Mesendoderm (in vitro differentiated cells): ENCODE measurements at regions not wholly inside any gene's neighbourhood (a gene's known extent, or its start where the extent isn't known, plus 50 kb on each side); places are given as distances from the start of the nearest gene placed in this dataset.
"Not testable (repeated sequence)": the region's sequence is repeated elsewhere in the genome, so short reads cannot be mapped to it uniquely, and the experiment has no call there.

Experiments
- DNase-seq: peaks from one replicate; pipeline ENCODE4 v3.0.0; 2013
- H2AK5ac ChIP-seq: 2 replicates; pipeline ENCODE4 v1.6.1; 2013; ENCODE audit warnings: low read length, inconsistent platforms
- H2BK120ac ChIP-seq: 2 replicates; pipeline ENCODE4 v1.6.1; 2013; ENCODE audit warnings: low read depth, mild to moderate bottlenecking, low read length, moderate library complexity, mixed read lengths
- H2BK15ac ChIP-seq: replicated peaks from 2 replicates; pipeline ENCODE4 v1.6.1; 2013; ENCODE audit warnings: low read depth, mild to moderate bottlenecking, moderate library complexity
- H2BK5ac ChIP-seq: 2 replicates; pipeline ENCODE4 v1.6.1; 2013; ENCODE audit warnings: low read length, inconsistent platforms
- H3K18ac ChIP-seq: 2 replicates; pipeline ENCODE4 v1.6.1; 2013; ENCODE audit warnings: mild to moderate bottlenecking, low read length, mixed read lengths
- H3K23ac ChIP-seq: one replicate; pipeline ENCODE4 v1.6.1; 2013; ENCODE audit warnings: low read length
- H3K27ac ChIP-seq: 2 replicates; pipeline ENCODE4 v1.5.1; 2013; ENCODE audit warnings: low read depth, mild to moderate bottlenecking, inconsistent platforms, low read length, moderate library complexity
- H3K27me3 ChIP-seq: 2 replicates; pipeline ENCODE4 v1.6.1; 2013; ENCODE audit warnings: low read length, control low read depth, mild to moderate bottlenecking, inconsistent platforms; ENCODE audit not compliant: insufficient read depth, poor library complexity
- H3K36me3 ChIP-seq: 2 replicates; pipeline ENCODE4 v1.6.1; 2013; ENCODE audit warnings: low read length, inconsistent platforms; ENCODE audit not compliant: control insufficient read depth, insufficient read depth
- H3K4ac ChIP-seq: one replicate; pipeline ENCODE4 v1.6.1; 2013; ENCODE audit warnings: low read depth, mild to moderate bottlenecking, low read length, moderate library complexity
- H3K4me1 ChIP-seq: 2 replicates; pipeline ENCODE4 v1.6.1; 2013; ENCODE audit warnings: low read depth, low read length, inconsistent platforms; ENCODE audit not compliant: control insufficient read depth
- H3K4me2 ChIP-seq: 2 replicates; pipeline ENCODE4 v1.6.1; 2013; ENCODE audit warnings: low read length
- H3K4me3 ChIP-seq: 2 replicates; pipeline ENCODE4 v1.5.1; 2013; ENCODE audit warnings: mild to moderate bottlenecking, low read length
- H3K56ac ChIP-seq: one replicate; pipeline ENCODE4 v1.6.1; 2013; ENCODE audit warnings: low read length
- H3K79me1 ChIP-seq: 2 replicates; pipeline ENCODE4 v1.6.1; 2013; ENCODE audit warnings: low read length, inconsistent platforms
- H3K79me2 ChIP-seq: 2 replicates; pipeline ENCODE4 v1.6.1; 2013; ENCODE audit warnings: mild to moderate bottlenecking, low read length; ENCODE audit not compliant: control insufficient read depth, insufficient read depth
- H3K9ac ChIP-seq: 2 replicates; pipeline ENCODE4 v1.6.1; 2013; ENCODE audit warnings: low read length, inconsistent platforms
- H4K5ac ChIP-seq: one replicate; pipeline ENCODE4 v1.6.1; 2013; ENCODE audit warnings: low read length
- H4K8ac ChIP-seq: one replicate; pipeline ENCODE4 v1.6.1; 2013; ENCODE audit warnings: low read depth, mild to moderate bottlenecking, control low read depth, low read length, moderate library complexity
- whole genome bisulfite sequencing: extraction: QIAGEN DNeasy Blood & Tissue Kit; methylation state at CpG from one replicate; pipeline ENCODE4 v1.1.7; 2013; ENCODE audit warnings: low lambda C conversion rate, missing lambda C conversion rate; ENCODE audit not compliant: insufficient coverage; ENCODE audit errors: extremely low coverage; 5-methylcytosine and 5-hydroxymethylcytosine counted together

GRCh38 chr20:53783768-53784167 is 190.1 kb upstream of the ZNF217 start:
- H3K79me1 ChIP-seq = no peaks in the 10 kb centered on the region
- H3K9ac ChIP-seq = no peak overlapping the region
- H2BK5ac ChIP-seq = no peak overlapping the region
- WGBS = no CpG with 5 or more reads among the region's 3 CpGs
- H3K4me2 ChIP-seq = no peak overlapping the region
- no peak overlapping the region for H3K56ac ChIP-seq
- H3K18ac ChIP-seq = no peak overlapping the region
- H3K4me1 ChIP-seq = peaks cover 2% of the 10 kb centered on the region
- H3K36me3 ChIP-seq = no peaks in the 10 kb centered on the region
- no peaks in the 10 kb centered on the region for H3K79me2 ChIP-seq
- H2BK15ac ChIP-seq = no peak overlapping the region
- H4K5ac ChIP-seq = no peak overlapping the region
- H3K4ac ChIP-seq = no peak overlapping the region
- H3K23ac ChIP-seq = no peak overlapping the region
- H3K27me3 ChIP-seq = no peaks in the 10 kb centered on the region
- H2BK120ac ChIP-seq = no peak overlapping the region
- H4K8ac ChIP-seq = no peak overlapping the region
- no peak for DNase-seq
- no peak overlapping the region for H3K27ac ChIP-seq
- H2AK5ac ChIP-seq = no peak overlapping the region
- no peak overlapping the region for H3K4me3 ChIP-seq

GRCh38 chr20:53782612-53783246 is 189.1 kb upstream of the ZNF217 start:
- Histone ChIP-seq H3K4me1 (peaks cover 2% of the 10 kb centered on the region), H3K4me3 (no peak overlapping the region), H3K18ac (no peak overlapping the region), H2AK5ac (no peak overlapping the region), H3K27ac (no peak overlapping the region), H2BK15ac (no peak overlapping the region), H2BK120ac (no peak overlapping the region), H3K27me3 (no peaks in the 10 kb centered on the region), H3K79me2 (no peaks in the 10 kb centered on the region), H2BK5ac (no peak overlapping the region), H3K79me1 (no peaks in the 10 kb centered on the region), H3K4ac (no peak overlapping the region), H4K5ac (no peak overlapping the region), H3K23ac (no peak overlapping the region), H3K9ac (no peak overlapping the region), H4K8ac (no peak overlapping the region), H3K56ac (no peak overlapping the region), H3K4me2 (no peak overlapping the region), H3K36me3 (no peaks in the 10 kb centered on the region)
- DNase-seq = no peak
- WGBS = no CpG with 5 or more reads among the region's 4 CpGs

- no peaks in the 10 kb centered on the region for H3K79me2 ChIP-seq
- no CpG with 5 or more reads among the region's 1 CpG for WGBS
- H4K8ac ChIP-seq = no peak overlapping the region
- no peak overlapping the region for H3K18ac ChIP-seq
- H3K56ac ChIP-seq = no peak overlapping the region
- H3K36me3 ChIP-seq = no peaks in the 10 kb centered on the region
- H4K5ac ChIP-seq = no peak overlapping the region
- H2BK120ac ChIP-seq = no peak overlapping the region
- H3K4me1 ChIP-seq = no peaks in the 10 kb centered on the region
- H3K4me3 ChIP-seq = no peak overlapping the region
- no peak overlapping the region for H3K23ac ChIP-seq
- no peaks in the 10 kb centered on the region for H3K79me1 ChIP-seq
- H3K9ac ChIP-seq = no peak overlapping the region
- no peak overlapping the region for H2BK15ac ChIP-seq
- H3K4ac ChIP-seq = no peak overlapping the region
- DNase-seq = no peak
- H2BK5ac ChIP-seq = no peak overlapping the region
- H3K27ac ChIP-seq = no peak overlapping the region
- no peaks in the 10 kb centered on the region for H3K27me3 ChIP-seq
- no peak overlapping the region for H2AK5ac ChIP-seq
- H3K4me2 ChIP-seq = no peak overlapping the region
These were observed 186.2 kb upstream of the ZNF217 start for GRCh38 chr20:53779822-53780221.

- H3K18ac ChIP-seq = no peak overlapping the region
- DNase-seq = no peak
- H4K5ac ChIP-seq = no peak overlapping the region
- no peak overlapping the region for H2BK5ac ChIP-seq
- no peak overlapping the region for H3K4me2 ChIP-seq
- H4K8ac ChIP-seq = no peak overlapping the region
- no peak overlapping the region for H3K27ac ChIP-seq
- H3K4me3 ChIP-seq = no peak overlapping the region
- H3K4me1 ChIP-seq = no peaks in the 10 kb centered on the region
- no peaks in the 10 kb centered on the region for H3K27me3 ChIP-seq
- H3K23ac ChIP-seq = no peak overlapping the region
- no peaks in the 10 kb centered on the region for H3K79me1 ChIP-seq
- no peak overlapping the region for H2AK5ac ChIP-seq
- H3K56ac ChIP-seq = no peak overlapping the region
- no peaks in the 10 kb centered on the region for H3K36me3 ChIP-seq
- H2BK15ac ChIP-seq = no peak overlapping the region
- H3K79me2 ChIP-seq = no peaks in the 10 kb centered on the region
- H3K4ac ChIP-seq = no peak overlapping the region
- H3K9ac ChIP-seq = no peak overlapping the region
- no peak overlapping the region for H2BK120ac ChIP-seq
- no CpG with 5 or more reads among the region's 7 CpGs for WGBS
These were observed 185.1 kb upstream of the ZNF217 start for GRCh38 chr20:53778736-53779135.

GRCh38 chr20:53778041-53778516 is 184.4 kb upstream of the ZNF217 start:
- Histone ChIP-seq H3K4me1 (no peaks in the 10 kb centered on the region), H3K56ac (no peak overlapping the region), H3K27ac (no peak overlapping the region), H3K4ac (no peak overlapping the region), H3K4me2 (no peak overlapping the region), H3K4me3 (no peak overlapping the region), H3K9ac (no peak overlapping the region), H3K18ac (no peak overlapping the region), H3K27me3 (no peaks in the 10 kb centered on the region), H4K5ac (no peak overlapping the region), H2BK5ac (no peak overlapping the region), H2BK15ac (no peak overlapping the region), H3K36me3 (no peaks in the 10 kb centered on the region), H2AK5ac (no peak overlapping the region), H3K79me2 (no peaks in the 10 kb centered on the region), H3K79me1 (no peaks in the 10 kb centered on the region), H3K23ac (no peak overlapping the region), H2BK120ac (no peak overlapping the region), H4K8ac (no peak overlapping the region)
- no peak for DNase-seq
- no CpG with 5 or more reads among the region's 9 CpGs for WGBS

- H2BK120ac ChIP-seq, H3K18ac ChIP-seq, H3K27ac ChIP-seq, H3K79me1 ChIP-seq, H3K56ac ChIP-seq, H2BK15ac ChIP-seq, H3K4me3 ChIP-seq, DNase-seq, H3K36me3 ChIP-seq, H3K4me1 ChIP-seq, H4K5ac ChIP-seq, H3K4ac ChIP-seq, H2BK5ac ChIP-seq, H4K8ac ChIP-seq, H2AK5ac ChIP-seq, H3K23ac ChIP-seq, H3K79me2 ChIP-seq, H3K9ac ChIP-seq, H3K27me3 ChIP-seq, H3K4me2 ChIP-seq: not testable (repeated sequence)
- no CpG with 5 or more reads among the region's 7 CpGs for WGBS
These were observed 183.8 kb upstream of the ZNF217 start for GRCh38 chr20:53777402-53777801.
